ENCODE measurements at regions not wholly inside any gene's neighbourhood (a gene's known extent, or its start where the extent isn't known, plus 50 kb on each side); places are given as distances from the start of the nearest gene placed in this dataset.
"Not testable (repeated sequence)": the region's sequence is repeated elsewhere in the genome, so short reads cannot be mapped to it uniquely, and the experiment has no call there.

GRCh38 chr10:109616359-109616980 lies 306.8 kb downstream of the XPNPEP1 start:
- in situ Hi-C loops (cut with MboI; ENCODE audit: low pct_unique_long_range_greater_than_20kb, low sequenced_read_pairs, unreplicated experiment): no loop called here
- DNase-seq (ENCODE audit: low spot score): no peak
- no peak for TF ChIP-seq CTCF (IDR thresholded peaks at IDR 0.05; ENCODE audit: extremely low read depth, insufficient read depth, missing control alignments)

- DNase-seq (ENCODE audit: low spot score); in situ Hi-C loops (cut with MboI; ENCODE audit: low pct_unique_long_range_greater_than_20kb, low sequenced_read_pairs, unreplicated experiment): not testable (repeated sequence)
Measured at GRCh38 chr10:109595356-109595755, 328.0 kb downstream of the XPNPEP1 start.

- in situ Hi-C loops (cut with MboI; ENCODE audit: low pct_unique_long_range_greater_than_20kb, low sequenced_read_pairs, unreplicated experiment): no loop called here
- no peak for DNase-seq (ENCODE audit: low spot score)
- TF ChIP-seq CTCF (IDR thresholded peaks at IDR 0.05; ENCODE audit: extremely low read depth, insufficient read depth, missing control alignments): no peak
Measured at GRCh38 chr10:109593682-109594081, 329.6 kb downstream of the XPNPEP1 start.

GRCh38 chr10:109592391-109592790 lies 330.9 kb downstream of the XPNPEP1 start:
- no peak for DNase-seq (ENCODE audit: low spot score)
- in situ Hi-C loops (cut with MboI; ENCODE audit: low pct_unique_long_range_greater_than_20kb, low sequenced_read_pairs, unreplicated experiment): no loop called here
- TF ChIP-seq CTCF (IDR thresholded peaks at IDR 0.05; ENCODE audit: extremely low read depth, insufficient read depth, missing control alignments): no peak

- no peak for DNase-seq (ENCODE audit: low spot score)
- no peak for TF ChIP-seq CTCF (IDR thresholded peaks at IDR 0.05; ENCODE audit: extremely low read depth, insufficient read depth, missing control alignments)
- in situ Hi-C loops (cut with MboI; ENCODE audit: low pct_unique_long_range_greater_than_20kb, low sequenced_read_pairs, unreplicated experiment): no loop called here
Measured at GRCh38 chr10:109591601-109592000, 331.7 kb downstream of the XPNPEP1 start.

- no peak for DNase-seq (ENCODE audit: low spot score)
- TF ChIP-seq CTCF (IDR thresholded peaks at IDR 0.05; ENCODE audit: extremely low read depth, insufficient read depth, missing control alignments): no peak
- in situ Hi-C loops (cut with MboI; ENCODE audit: low pct_unique_long_range_greater_than_20kb, low sequenced_read_pairs, unreplicated experiment): no loop called here
Measured at GRCh38 chr10:109588259-109588658, 335.1 kb downstream of the XPNPEP1 start.

- in situ Hi-C loops (cut with MboI; ENCODE audit: low pct_unique_long_range_greater_than_20kb, low sequenced_read_pairs, unreplicated experiment): no loop called here
- DNase-seq (ENCODE audit: low spot score): no peak
- TF ChIP-seq CTCF (IDR thresholded peaks at IDR 0.05; ENCODE audit: extremely low read depth, insufficient read depth, missing control alignments): no peak
Measured at GRCh38 chr10:109587366-109587765, 335.9 kb downstream of the XPNPEP1 start.
